GM12878 (cell line): ENCODE measurements at regions not wholly inside any gene's neighbourhood (a gene's known extent, or its start where the extent isn't known, plus 50 kb on each side); places are given as distances from the start of the nearest gene placed in this dataset.

Experiments
- CBFB ChIP-seq: IDR thresholded peaks from 2 replicates; pipeline ENCODE4 v1.6.1; 2016; ENCODE audit warnings: antibody characterized with exemption, low read depth
- CHD4 ChIP-seq: fragments of 200-600 bp; sonication (generic); IDR thresholded peaks from 2 replicates; pipeline ENCODE4 v1.6.1; 2016; ENCODE audit warnings: mild to moderate bottlenecking
- GABPA ChIP-seq: IDR thresholded peaks from 2 replicates; pipeline ENCODE4 v1.6.1; 2014; ENCODE audit warnings: antibody characterized with exemption, low read depth, mild to moderate bottlenecking, inconsistent platforms
- MTA2 ChIP-seq: fragments of 450-650 bp; IDR thresholded peaks from 2 replicates; pipeline ENCODE4 v1.6.1; 2016; ENCODE audit warnings: low read depth, mild to moderate bottlenecking, moderate library complexity
- NFYB ChIP-seq: IDR thresholded peaks from 2 replicates; pipeline ENCODE4 v1.6.1; 2011; ENCODE audit warnings: low read depth, mild to moderate bottlenecking, low read length, improper control_type of control experiment, moderate library complexity; ENCODE audit not compliant: insufficient read depth
- POLR2A ChIP-seq: IDR thresholded peaks from 2 replicates; pipeline ENCODE4 v1.6.1; 2011; ENCODE audit warnings: low read depth, mild to moderate bottlenecking, low read length
- RBBP5 ChIP-seq: fragments of 200-600 bp; sonication (generic); conservative IDR thresholded peaks from 2 replicates; pipeline ENCODE4 v1.6.1; 2016
- USF2 ChIP-seq: IDR thresholded peaks from 2 replicates; pipeline ENCODE4 v1.6.1; 2011; ENCODE audit warnings: low read depth, low read length, improper control_type of control experiment, borderline replicate concordance
- WRNIP1 ChIP-seq: IDR thresholded peaks from 2 replicates; pipeline ENCODE4 v1.6.1; 2011; ENCODE audit warnings: low read depth, low read length, improper control_type of control experiment, borderline replicate concordance
- TF ChIP-seq, protein P1 (sequence below): IDR thresholded peaks from 2 replicates; pipeline ENCODE4 v1.6.1; 2012; ENCODE audit warnings: improper control_type of control experiment, low read depth, low read length; ENCODE audit not compliant: insufficient replicate concordance
- TF ChIP-seq, protein P2 (sequence below): IDR thresholded peaks from 2 replicates; pipeline ENCODE4 v1.6.1; 2012; ENCODE audit warnings: low read depth, low read length, improper control_type of control experiment
- TF ChIP-seq, protein P3 (sequence below), 3 experiments: IDR thresholded peaks in 2 of 3; conservative IDR thresholded peaks in 1 of 3; 2 replicates each; pipeline ENCODE4 v1.5.1; 2011; ENCODE audit warnings: low read depth in 3 of 3, low read length in 3 of 3, mild to moderate bottlenecking in 3 of 3, control low read depth in 2 of 3, moderate library complexity in 2 of 3, inconsistent platforms in 1 of 3, mixed read lengths in 1 of 3; ENCODE audit not compliant: control insufficient read depth in 2 of 3, insufficient read depth in 1 of 3; ENCODE audit errors: extremely low read depth in 1 of 3

DNA sequence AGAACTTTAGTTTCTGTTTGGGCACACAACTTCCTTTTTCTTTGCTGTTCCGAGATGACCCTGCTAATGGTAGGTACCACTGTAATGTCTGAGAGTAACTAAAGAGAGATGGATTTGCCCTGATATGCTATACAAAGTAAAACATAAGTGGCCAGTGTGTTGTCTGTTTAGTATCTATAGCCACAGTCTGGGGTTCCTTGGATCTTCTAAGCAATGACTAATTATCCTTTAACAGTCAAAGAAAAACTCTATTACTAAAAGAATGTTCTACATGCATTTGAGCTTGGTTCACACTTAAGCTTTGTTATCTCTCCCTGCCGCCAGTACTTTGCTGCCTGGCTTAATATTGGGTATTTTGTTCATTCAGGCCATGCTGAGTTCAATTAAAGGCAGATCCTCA lies 1051.9 kb upstream of the FLRT2 start:
- TF ChIP-seq, protein P1, sequence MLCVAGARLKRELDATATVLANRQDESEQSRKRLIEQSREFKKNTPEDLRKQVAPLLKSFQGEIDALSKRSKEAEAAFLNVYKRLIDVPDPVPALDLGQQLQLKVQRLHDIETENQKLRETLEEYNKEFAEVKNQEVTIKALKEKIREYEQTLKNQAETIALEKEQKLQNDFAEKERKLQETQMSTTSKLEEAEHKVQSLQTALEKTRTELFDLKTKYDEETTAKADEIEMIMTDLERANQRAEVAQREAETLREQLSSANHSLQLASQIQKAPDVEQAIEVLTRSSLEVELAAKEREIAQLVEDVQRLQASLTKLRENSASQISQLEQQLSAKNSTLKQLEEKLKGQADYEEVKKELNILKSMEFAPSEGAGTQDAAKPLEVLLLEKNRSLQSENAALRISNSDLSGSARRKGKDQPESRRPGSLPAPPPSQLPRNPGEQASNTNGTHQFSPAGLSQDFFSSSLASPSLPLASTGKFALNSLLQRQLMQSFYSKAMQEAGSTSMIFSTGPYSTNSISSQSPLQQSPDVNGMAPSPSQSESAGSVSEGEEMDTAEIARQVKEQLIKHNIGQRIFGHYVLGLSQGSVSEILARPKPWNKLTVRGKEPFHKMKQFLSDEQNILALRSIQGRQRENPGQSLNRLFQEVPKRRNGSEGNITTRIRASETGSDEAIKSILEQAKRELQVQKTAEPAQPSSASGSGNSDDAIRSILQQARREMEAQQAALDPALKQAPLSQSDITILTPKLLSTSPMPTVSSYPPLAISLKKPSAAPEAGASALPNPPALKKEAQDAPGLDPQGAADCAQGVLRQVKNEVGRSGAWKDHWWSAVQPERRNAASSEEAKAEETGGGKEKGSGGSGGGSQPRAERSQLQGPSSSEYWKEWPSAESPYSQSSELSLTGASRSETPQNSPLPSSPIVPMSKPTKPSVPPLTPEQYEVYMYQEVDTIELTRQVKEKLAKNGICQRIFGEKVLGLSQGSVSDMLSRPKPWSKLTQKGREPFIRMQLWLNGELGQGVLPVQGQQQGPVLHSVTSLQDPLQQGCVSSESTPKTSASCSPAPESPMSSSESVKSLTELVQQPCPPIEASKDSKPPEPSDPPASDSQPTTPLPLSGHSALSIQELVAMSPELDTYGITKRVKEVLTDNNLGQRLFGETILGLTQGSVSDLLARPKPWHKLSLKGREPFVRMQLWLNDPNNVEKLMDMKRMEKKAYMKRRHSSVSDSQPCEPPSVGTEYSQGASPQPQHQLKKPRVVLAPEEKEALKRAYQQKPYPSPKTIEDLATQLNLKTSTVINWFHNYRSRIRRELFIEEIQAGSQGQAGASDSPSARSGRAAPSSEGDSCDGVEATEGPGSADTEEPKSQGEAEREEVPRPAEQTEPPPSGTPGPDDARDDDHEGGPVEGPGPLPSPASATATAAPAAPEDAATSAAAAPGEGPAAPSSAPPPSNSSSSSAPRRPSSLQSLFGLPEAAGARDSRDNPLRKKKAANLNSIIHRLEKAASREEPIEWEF, result no peak
- TF ChIP-seq, protein P2, sequence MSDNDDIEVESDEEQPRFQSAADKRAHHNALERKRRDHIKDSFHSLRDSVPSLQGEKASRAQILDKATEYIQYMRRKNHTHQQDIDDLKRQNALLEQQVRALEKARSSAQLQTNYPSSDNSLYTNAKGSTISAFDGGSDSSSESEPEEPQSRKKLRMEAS, result no peak
- TF ChIP-seq WRNIP1, result no peak
- TF ChIP-seq, protein P3, sequence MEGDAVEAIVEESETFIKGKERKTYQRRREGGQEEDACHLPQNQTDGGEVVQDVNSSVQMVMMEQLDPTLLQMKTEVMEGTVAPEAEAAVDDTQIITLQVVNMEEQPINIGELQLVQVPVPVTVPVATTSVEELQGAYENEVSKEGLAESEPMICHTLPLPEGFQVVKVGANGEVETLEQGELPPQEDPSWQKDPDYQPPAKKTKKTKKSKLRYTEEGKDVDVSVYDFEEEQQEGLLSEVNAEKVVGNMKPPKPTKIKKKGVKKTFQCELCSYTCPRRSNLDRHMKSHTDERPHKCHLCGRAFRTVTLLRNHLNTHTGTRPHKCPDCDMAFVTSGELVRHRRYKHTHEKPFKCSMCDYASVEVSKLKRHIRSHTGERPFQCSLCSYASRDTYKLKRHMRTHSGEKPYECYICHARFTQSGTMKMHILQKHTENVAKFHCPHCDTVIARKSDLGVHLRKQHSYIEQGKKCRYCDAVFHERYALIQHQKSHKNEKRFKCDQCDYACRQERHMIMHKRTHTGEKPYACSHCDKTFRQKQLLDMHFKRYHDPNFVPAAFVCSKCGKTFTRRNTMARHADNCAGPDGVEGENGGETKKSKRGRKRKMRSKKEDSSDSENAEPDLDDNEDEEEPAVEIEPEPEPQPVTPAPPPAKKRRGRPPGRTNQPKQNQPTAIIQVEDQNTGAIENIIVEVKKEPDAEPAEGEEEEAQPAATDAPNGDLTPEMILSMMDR (IDR thresholded peaks at IDR 0.05 in 2 of 3, conservative IDR thresholded peaks at IDR 0.05 in 1 of 3; ENCODE audit: control insufficient read depth in 2 of 3, extremely low read depth in 1 of 3, insufficient read depth in 1 of 3, low read depth in 3 of 3, low read length in 3 of 3), result no peak
- TF ChIP-seq CHD4, result no peak
- TF ChIP-seq CBFB, result no peak
- TF ChIP-seq RBBP5, result no peak
- no peak for TF ChIP-seq NFYB
- TF ChIP-seq GABPA, result no peak
- no peak for TF ChIP-seq POLR2A
- TF ChIP-seq USF2, result no peak
- no peak for TF ChIP-seq MTA2
